Ureter (tissue), 1 donor: ENCODE measurements at regions not wholly inside any gene's neighbourhood (a gene's known extent, or its start where the extent isn't known, plus 50 kb on each side); places are given as distances from the start of the nearest gene placed in this dataset.
"Not testable (repeated sequence)": the region's sequence is repeated elsewhere in the genome, so short reads cannot be mapped to it uniquely, and the experiment has no call there.

ENCODE experiments used
- DNase-seq: peaks from one replicate; pipeline ENCODE4 v3.0.0-alpha.2; 2020; ENCODE audit warnings: low spot score
- donor health status: DM: yes; HTN: yes; CAD: no.

DNA sequence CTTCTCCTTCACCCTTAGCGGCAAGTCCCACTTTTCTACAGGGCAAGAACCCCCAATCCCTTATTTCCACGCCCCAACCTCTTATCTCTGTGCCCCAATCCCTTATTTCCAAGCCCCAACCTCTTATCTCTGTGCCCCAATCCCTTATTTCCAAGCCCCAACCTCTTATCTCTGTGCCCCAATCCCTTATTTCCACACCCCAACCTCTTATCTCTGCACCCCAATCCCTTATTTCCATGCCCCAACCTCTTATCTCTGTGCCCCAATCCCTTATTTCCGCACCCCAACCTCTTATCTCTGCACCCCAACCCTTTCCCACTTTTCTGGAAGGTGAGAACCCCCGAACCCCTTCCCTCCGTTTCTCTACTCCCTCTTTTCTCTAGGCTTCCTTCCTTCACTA is 116.1 kb upstream of the GJE1 start:
- DNase-seq: not testable (repeated sequence)

DNA sequence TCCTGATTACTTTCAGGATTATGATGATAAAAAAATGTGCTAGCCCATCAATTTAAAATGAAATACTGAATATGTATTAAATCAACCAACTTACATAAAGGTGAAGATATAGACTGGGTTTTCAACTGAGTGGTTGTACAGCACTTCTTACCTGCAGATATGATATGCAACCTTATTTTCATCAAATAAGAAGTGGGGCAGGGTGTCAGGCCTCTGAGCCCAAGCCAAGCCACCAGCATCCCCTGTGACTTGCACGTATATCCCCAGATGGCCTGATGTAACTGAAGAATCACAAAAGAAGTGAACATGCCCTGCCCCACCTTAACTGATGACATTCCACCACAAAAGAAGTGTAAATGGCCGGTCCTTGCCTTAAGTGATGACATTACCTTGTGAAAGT is 117.3 kb upstream of the GJE1 start:
- DNase-seq: not testable (repeated sequence)

DNA sequence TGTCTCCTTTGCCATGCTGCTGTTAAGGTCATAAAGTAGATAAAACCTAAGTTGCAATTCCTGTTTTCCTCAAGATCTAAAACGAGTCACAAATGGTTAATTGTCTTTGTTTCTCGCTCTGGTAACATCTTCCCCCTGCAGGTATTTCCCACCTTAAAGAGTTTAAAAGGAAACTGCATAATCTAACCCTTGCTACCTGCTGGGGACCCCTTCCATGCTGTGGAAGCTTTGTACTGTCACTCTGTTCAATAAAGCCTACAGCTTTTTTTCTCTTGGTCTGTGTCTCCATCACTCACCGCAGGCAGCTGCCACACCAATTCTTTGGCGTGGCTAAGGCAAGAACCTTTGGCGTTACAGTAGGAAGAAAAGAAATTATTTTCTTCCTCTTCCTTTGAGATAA is 117.7 kb upstream of the GJE1 start:
- no peak for DNase-seq

DNA sequence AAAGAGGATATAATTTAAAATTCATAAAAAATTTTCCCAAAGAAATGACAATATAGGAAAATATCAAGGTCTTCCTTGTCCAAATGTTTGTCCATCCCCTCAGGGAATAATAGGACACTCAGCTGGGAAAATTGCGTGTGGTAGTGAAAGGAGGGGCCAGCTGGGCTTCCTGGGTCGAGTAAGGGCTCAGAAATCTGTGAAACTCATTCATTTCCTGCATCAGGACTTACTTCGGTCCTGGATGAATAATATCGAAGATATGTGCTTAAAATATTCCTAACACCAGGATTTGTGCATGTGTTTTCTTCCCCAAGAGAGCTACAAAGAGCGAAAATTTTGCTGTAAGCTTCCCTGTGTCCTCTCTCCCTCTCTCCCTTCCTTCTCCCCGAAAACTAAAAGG is 118.2 kb upstream of the GJE1 start:
- DNase-seq: no peak

DNA sequence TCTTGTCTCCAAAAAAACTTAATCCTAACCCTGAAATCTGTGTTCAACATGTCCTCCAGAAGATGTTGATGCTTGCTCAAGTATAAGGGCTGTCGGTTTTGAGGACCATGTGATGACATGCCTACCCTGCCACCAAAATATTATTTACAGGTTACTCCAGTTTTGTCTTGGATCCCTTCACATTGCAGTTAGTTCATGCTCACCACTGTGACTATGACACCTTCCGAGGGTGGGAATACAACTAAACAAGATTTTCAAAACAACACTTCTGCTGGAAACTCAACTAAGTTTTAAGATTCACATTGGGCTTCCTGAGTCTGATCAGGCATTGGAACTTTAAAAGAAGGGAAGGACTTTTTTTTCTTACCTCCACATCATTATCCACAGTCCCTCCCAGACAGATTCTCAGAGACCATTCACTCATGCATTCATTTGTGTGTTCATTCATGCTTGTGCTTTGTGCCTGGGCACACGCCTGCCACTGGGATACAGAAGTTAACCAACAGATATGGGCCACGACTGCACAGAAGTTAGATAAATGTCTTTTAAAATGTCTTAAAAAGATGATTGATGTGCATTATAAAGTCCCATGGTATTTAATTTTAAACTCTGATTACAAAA is 118.7 kb upstream of the GJE1 start:
- no peak for DNase-seq

DNA sequence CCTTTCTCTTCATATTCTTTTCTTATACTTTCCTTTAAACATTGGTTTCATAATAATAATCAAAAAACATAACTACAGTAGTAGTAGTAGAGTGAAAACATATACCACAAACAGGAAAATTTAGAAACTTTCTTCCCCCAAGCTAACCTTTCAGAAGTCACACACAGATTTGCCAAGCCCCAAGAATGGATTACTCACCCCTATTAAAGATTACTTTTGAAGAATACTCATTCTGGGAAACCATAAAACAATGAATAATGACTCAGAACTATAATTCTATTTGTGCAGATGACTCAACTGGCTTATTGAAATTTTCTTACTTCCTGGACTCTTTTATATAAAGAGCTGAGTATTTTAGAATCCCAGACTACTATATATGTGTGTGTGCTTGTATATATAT is 119.4 kb upstream of the GJE1 start:
- no peak for DNase-seq

DNA sequence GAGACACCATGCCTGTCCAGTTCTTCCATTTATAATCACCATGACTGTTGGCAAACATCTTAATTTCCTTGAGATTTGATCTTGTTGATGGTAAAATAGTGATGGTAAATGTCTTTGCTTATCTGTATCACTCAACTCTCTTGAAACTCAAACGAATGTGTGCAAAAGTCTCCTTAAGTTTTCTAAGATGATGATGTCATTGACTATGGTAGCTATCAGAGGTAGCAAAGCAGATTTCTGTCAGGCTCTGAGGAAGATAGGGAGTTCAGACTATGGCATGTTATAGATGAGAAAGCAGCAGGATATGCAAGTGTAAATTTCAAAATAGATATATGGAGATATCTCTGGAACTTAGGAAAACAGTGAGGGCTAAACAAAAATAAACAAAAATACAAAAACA is 121.0 kb upstream of the GJE1 start:
- no peak for DNase-seq

DNA sequence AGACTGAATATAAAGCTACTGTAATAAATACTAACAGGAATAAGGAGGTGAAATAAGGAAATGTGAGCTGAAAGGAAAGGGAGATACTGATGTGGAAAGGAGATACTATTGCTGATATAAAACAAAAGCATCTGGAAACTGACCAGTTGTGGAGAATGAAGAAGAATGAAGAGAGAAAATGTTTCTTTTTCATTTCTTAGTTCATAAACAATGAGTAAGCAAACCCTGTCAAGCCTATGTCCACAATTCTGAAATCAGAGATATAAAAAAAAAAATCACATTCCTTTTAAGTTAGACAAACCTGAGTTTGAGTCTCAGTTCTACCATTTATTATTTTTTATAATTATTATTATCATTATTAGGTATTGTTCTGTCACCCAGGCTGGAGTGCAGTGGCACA is 121.6 kb upstream of the GJE1 start:
- no peak for DNase-seq

DNA sequence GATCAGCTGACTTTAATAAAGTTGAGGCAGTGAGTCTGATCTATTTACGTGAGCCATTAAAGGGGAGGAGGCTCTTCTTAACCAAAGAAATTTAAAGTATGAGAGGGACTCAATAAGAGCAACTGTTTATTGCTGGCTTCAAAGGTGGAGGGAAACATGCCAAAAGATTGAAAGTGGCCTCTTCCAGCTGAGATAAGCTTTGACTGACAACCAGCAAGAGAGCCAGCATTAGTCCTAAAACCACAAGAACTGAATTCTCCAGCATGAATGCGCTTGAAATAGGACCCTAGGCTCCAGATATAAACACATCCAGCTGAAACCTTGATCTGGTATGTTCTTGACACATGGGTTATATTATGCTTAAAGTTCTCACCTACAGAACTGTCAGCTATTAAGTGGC is 123.1 kb upstream of the GJE1 start:
- no peak for DNase-seq

DNA sequence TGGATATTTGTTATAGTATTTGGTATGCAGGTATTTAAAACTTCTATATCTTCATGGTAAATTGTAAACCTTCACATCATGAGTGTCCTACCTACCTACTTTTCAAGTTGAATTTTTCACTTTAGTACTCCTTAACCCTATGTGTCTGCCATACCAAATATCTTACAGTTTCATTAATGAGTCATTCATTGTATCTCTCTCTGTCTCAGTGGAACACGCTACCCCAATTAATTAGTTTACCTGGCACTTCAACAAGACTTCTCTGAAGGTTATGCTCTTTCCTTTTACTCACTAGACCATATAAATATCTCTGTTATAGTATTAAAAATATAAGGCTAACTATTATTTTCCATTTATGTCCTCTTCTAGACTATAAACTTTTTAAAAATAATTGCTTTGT is 123.9 kb upstream of the GJE1 start:
- DNase-seq: no peak

DNA sequence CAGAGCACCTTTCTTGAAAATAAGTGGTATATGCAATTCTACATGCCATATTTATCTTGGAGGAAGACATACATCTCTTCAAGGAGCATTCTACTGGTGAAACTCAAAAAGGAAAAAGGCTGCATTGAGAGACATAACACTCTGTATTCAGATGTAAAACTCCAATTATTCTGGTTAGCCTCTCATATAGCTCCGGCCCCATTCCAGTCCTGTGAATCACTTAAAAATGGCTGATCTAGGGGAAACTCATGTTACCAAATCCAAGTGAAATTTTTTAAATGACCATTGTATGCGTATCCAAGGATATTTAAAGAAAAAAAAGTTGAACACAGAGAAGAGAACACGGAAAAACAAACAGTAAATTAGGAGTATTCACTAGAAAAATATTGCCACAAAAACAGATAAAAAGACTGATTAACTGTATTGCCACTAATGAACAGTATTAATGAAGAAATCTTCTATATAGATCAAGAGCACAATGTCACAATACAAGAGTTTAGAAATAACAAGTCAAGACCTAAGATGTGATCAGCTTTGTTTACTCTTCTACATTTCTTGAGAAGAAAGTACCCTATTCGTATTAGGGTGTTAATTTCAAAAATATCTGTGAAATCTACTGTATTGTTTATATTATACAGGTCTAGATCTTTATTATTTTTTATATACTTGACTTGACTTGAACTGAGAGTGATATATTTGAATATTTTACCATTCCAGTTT is 124.5 kb upstream of the GJE1 start:
- DNase-seq: no peak

DNA sequence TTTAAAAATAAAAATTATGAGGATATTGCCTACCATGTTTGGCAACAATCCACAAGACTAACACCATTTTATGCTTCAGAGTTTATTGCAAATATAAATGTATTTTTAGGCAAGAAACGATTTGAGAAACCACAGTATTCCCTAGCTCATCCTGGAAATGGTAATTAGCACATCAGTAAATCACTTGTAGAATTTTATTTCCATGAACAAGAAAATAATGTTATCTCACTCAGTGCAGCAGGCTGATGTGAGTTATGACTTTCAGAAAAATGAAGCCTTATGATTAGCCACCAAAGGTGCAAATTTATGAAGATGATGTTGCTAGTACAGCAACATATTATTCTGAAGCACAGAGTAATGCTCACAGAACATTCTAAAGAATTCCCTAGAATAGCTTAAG is 127.7 kb upstream of the GJE1 start:
- DNase-seq: no peak

DNA sequence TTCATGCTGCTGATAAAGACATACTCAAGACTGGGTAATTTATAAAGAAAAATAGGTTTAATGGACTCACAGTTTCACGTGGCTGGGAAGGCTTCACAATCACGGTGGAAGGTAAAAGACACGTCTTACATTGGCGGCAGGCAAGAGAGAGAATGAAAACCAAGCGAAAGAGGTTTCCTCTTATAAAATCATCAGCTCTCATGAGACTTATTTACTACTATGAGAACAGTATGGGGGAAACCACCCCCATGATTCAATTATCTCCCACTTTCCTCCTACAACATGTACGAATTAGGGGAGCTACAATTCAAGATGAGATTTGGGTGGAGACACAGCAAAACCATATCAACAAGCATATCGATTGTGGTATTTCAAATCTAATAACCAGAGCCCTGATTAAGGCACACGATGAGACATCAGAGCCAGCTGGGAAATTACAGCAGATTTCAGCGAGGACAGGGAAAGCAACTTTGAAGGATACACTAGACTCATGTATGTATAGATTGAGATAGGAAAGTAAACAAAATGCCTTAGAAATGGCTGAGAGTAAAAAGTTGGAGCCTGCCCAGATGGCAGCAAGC is 129.8 kb upstream of the GJE1 start:
- no peak for DNase-seq

DNA sequence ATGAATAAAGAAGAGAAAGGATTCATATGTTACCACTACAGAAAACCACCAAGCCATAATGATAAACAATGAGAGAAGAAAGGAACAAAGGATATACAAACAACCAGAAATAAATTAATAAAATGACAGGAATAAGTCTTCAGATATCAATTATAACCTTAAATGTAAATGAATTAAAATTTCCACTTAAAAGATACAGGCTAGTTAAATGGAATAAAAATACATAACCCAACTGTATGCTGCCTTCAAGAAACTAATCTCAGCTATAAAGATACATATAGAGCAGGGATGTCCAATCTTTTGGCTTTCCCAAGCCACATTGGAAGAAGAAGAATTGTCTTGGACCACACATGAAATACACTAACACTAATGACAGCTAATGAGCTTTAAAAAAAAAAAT is 135.9 kb upstream of the GJE1 start:
- DNase-seq: no peak

DNA sequence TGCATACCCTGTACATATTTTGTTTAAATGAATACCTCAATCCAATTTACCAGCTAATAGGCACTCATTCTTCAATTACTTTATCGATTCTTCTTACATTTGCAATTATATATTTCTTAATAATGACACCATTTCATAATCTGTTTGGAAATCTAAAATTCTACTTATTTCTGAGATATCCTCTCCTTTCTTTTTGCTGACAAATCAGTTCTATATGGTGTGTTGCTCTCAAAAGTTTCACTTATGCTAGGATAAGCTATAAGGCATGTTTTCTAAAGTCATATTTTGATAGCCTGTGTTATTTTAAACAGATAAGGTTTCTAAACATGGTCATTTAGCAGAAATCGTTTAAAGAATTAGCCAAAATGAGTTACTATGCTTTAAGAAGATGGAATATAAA is 140.6 kb upstream of the GJE1 start:
- no peak for DNase-seq

DNA sequence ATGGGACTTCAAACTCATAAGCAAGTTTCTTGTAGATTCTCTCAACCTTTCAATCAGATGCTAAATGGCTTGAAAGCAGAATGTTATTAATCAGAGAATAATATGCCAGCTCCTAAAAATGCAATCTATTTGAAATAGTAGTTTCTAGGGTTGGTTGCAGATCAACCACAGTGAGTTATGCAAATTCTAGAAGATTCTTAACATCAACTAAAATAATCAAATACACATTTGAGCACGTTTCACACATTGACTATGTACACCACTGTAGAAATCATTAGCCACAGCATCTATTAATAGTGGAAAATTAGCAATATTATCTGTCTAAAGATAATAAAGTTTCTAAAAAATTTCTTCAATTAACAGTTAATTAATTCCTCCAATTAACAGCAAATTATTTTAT is 141.9 kb upstream of the GJE1 start:
- DNase-seq: no peak

DNA sequence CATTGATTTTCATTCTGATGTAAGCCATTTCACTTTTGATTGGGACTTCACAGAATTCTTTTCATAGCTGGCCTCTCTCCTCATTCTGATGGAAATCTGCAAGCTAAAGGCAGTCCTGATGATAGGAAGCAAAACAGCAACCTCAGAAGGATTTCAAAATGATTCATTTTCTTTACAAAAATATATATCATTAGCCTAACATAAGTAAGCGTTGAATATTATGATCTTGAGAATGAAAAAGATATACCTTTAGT is 143.1 kb upstream of the GJE1 start:
- no peak for DNase-seq

DNA sequence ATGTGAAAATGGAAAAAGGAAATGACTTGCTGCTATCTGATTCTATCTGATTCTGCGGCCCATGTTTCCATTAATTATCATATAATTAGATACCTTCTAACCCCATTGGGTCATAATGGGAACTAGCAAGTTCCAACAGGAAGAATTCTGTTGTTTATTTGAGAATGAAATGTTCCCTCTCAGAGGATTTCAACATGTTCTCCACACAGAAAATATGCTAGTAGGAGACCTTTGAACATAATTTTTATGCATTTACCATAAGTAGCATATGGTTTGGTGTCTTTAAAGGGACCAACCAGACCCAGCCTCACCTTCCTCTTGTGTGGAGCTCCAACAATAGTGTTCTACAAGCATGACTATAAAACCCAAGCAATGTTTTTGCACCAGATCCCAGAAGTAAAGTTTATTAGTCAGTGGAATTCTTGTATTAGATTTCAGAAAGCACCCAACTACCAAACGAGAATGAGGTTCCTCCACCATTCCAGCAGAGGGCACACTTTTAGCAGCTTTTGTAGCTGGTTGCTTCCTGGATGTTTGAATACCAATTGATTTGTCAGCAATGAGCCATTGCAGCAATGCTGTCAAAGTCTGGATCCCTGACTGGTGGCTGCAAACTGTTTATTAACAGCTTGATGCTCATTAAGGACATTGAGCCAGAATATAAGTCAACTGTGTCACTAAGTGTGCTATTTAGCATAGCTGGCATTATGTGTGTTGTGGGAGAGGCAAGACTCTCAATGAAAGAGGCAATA is 143.6 kb upstream of the GJE1 start:
- no peak for DNase-seq

DNA sequence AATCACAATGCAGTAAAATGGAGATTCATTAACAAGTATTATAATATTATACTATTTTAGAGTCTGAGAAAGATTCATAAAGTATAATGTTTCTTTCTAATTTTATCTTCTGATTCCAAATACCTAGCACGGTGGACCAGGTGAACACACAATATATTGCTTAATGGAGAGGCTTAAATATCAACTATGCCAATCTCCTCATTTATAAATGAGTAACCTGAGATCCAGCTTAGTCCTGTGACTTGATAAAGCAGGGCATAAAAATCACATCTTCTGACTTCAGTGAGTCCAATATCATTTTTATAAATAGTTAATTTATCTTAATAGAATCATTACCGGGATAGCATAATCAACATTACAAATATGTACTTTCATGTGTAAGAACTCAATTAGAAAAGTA is 144.4 kb upstream of the GJE1 start:
- no peak for DNase-seq

DNA sequence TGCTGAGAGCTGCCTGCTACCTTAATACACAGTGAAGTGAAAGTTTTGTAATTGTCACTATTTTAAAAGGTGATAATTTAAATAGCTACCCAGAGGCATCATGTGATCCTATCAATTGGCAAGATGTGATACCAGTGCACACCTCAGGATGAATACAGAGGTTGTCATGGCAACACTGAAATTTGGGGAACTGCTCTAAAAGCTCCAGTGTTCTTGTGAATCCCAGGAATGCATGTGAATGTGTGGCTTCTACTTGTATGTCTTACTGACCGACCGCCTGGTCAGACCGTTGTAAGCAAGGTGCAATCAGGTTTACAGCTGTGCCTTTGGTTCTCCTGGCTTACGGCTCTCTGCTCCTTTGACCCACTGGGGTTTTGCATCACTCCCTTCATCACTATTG is 146.3 kb upstream of the GJE1 start:
- no peak for DNase-seq

DNA sequence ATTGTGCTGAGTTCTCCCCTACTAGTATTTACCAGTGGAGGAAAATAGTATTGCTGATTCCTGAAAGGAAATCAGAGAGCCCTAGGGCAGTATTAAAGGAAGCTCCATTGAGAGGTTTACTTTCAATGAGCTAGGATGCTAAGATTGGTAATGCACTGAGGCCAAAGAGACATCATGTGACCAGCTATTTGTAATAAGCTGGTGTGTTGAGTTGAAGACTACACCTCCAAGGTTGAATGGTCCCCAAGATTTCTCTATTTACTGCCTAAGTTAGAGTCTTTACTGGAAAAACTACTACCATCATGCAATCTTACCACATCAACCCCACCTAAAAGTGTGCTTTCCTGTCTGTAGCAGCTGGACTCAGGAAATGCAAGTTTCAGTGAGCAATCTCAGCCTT is 151.5 kb upstream of the GJE1 start:
- DNase-seq: no peak

DNA sequence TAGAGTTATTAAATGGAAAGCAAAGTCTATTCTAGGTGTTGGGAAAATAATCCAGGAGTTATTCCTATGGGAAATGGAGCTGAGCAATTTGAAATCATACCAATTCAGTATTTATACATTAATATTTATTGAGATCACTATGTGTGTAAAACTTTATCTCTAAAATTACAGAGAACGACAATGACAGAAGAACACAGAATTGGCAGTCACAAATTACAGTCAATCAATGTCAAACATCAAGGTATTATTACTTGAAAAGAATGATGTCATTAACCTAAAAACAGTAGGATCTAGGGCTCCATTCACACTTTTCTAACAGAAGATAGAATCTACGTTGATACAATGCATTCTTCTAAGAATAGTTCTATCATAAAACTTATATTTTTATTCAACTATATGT is 154.9 kb upstream of the GJE1 start:
- DNase-seq: no peak

DNA sequence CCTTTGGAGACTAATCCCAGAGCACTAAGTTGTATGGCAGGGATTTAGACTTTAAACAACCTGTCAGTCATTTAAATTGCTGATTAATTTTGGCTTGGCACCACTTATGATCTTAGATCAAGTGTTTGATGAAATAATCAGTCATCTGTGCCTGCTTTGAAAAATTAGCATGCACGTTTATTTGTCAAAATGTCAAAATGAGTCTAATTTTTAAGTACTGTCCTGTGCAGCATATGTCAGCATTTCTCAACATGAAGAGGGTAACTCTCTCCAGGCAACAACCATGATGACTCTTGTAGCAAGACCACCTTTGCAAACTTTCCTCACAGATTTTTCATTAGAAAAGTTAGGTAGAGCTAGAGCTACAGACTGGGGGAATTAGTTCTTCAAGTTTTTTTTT is 155.7 kb upstream of the GJE1 start:
- DNase-seq: no peak
